HepG2 (cell line): ENCODE measurements at regions not wholly inside any gene's neighbourhood (a gene's known extent, or its start where the extent isn't known, plus 50 kb on each side); places are given as distances from the start of the nearest gene placed in this dataset.
A peak's percentile ranks its signal among the peaks of the same experiment; 100 is the strongest.

ENCODE experiments used
- DNMT3B ChIP-seq: conservative IDR thresholded peaks from 2 replicates; pipeline ENCODE4 v1.6.1; 2016; ENCODE audit warnings: missing biosample characterization, control low read depth
- FIP1L1 ChIP-seq: fragments of 200-400 bp; formaldehyde crosslinking; IDR thresholded peaks from 2 replicates; pipeline ENCODE4 v1.6.1; 2018; ENCODE audit warnings: low read depth, mild to moderate bottlenecking, low read length, moderate library complexity, borderline replicate concordance; ENCODE audit not compliant: insufficient read depth
- HDAC1 ChIP-seq: sonication (generic); formaldehyde crosslinking; IDR thresholded peaks from 2 replicates; pipeline ENCODE4 v1.5.1; 2020; ENCODE audit warnings: mild to moderate bottlenecking, missing genetic modification reagents
- HMGA1 ChIP-seq: sonication (generic); formaldehyde crosslinking; conservative IDR thresholded peaks from 2 replicates; pipeline ENCODE4 v1.4.0; 2020; ENCODE audit warnings: missing genetic modification reagents
- HOXA9 ChIP-seq: sonication (generic); formaldehyde crosslinking; IDR thresholded peaks from 2 replicates; pipeline ENCODE4 v1.8.1; 2022; ENCODE audit warnings: missing genetic modification reagents, mild to moderate bottlenecking, moderate library complexity, borderline replicate concordance
- KDM5B ChIP-seq: sonication (generic); formaldehyde crosslinking; IDR thresholded peaks from 2 replicates; pipeline ENCODE4 v1.4.0; 2020; ENCODE audit warnings: missing genetic modification reagents, mild to moderate bottlenecking, borderline replicate concordance
- NFIC ChIP-seq: IDR thresholded peaks from 2 replicates; pipeline ENCODE4 v1.6.1; 2012; ENCODE audit warnings: mild to moderate bottlenecking, low read length, inconsistent platforms
- SMAD1 ChIP-seq: sonication (generic); formaldehyde crosslinking; IDR thresholded peaks from 2 replicates; pipeline ENCODE4 v1.4.0; 2020; ENCODE audit warnings: missing genetic modification reagents, low read depth, mild to moderate bottlenecking, borderline replicate concordance
- ZBTB1 ChIP-seq: sonication (generic); formaldehyde crosslinking; IDR thresholded peaks from 2 replicates; pipeline ENCODE4 v1.4.0; 2020; ENCODE audit warnings: missing genetic modification reagents, borderline replicate concordance
- ZNF142 ChIP-seq: sonication (generic); formaldehyde crosslinking; IDR thresholded peaks from 2 replicates; pipeline ENCODE4 v1.4.0; 2020; ENCODE audit warnings: missing genetic modification reagents
- ZNF329 ChIP-seq: sonication (generic); formaldehyde crosslinking; IDR thresholded peaks from 2 replicates; pipeline ENCODE4 v1.9.0; 2021; ENCODE audit warnings: low read depth, mild to moderate bottlenecking, missing genetic modification reagents
- ZNF558 ChIP-seq: sonication (generic); formaldehyde crosslinking; IDR thresholded peaks from 2 replicates; pipeline ENCODE4 v1.9.0; 2022; ENCODE audit warnings: mild to moderate bottlenecking, missing genetic modification reagents, borderline replicate concordance
- ZNF576 ChIP-seq: sonication (generic); formaldehyde crosslinking; IDR thresholded peaks from 2 replicates; pipeline ENCODE4 v1.4.0; 2020; ENCODE audit warnings: mild to moderate bottlenecking, missing genetic modification reagents
- ZNF83 ChIP-seq: sonication (generic); formaldehyde crosslinking; IDR thresholded peaks from 2 replicates; pipeline ENCODE4 v1.4.0; 2020; ENCODE audit warnings: missing genetic modification reagents, mild to moderate bottlenecking, borderline replicate concordance
- ZNF891 ChIP-seq: sonication (generic); formaldehyde crosslinking; IDR thresholded peaks from 2 replicates; pipeline ENCODE4 v1.5.0; 2020; ENCODE audit warnings: mild to moderate bottlenecking, missing genetic modification reagents
- TF ChIP-seq, protein P1 (sequence below): sonication (generic); formaldehyde crosslinking; IDR thresholded peaks from 2 replicates; pipeline ENCODE4 v1.8.1; 2023; ENCODE audit warnings: mild to moderate bottlenecking, inconsistent platforms, moderate library complexity, missing genetic modification reagents, borderline replicate concordance
- TF ChIP-seq, protein P2 (sequence below): sonication (generic); formaldehyde crosslinking; IDR thresholded peaks from 2 replicates; pipeline ENCODE4 v1.5.0; 2020; ENCODE audit warnings: missing genetic modification reagents
- TF ChIP-seq, protein P3 (sequence below): IDR thresholded peaks from 2 replicates; pipeline ENCODE4 v1.6.1; 2016; ENCODE audit warnings: missing compliant biosample characterization, missing genetic modification reagents, borderline replicate concordance

- peak; percentile 64 for TF ChIP-seq HDAC1 (CRISPR knock-in tag)
- TF ChIP-seq, protein P1, sequence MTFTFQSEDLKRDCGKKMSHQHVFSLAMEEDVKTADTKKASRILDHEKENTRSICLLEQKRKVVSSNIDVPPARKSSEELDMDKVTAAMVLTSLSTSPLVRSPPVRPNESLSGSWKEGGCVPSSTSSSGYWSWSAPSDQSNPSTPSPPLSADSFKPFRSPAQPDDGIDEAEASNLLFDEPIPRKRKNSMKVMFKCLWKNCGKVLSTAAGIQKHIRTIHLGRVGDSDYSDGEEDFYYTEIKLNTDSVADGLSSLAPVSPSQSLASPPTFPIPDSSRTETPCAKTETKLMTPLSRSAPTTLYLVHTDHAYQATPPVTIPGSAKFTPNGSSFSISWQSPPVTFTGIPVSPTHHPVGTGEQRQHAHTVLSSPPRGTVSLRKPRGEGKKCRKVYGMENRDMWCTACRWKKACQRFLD, result no peak
- no peak for TF ChIP-seq FIP1L1
- TF ChIP-seq HOXA9 (CRISPR knock-in tag), result no peak
- TF ChIP-seq DNMT3B (CRISPR knock-in tag), result no peak
- no peak for TF ChIP-seq ZBTB1 (CRISPR knock-in tag)
- TF ChIP-seq HMGA1 (CRISPR knock-in tag), result no peak
- no peak for TF ChIP-seq KDM5B (CRISPR knock-in tag)
- no peak for TF ChIP-seq NFIC
- TF ChIP-seq ZNF83, result no peak
- TF ChIP-seq, protein P2, sequence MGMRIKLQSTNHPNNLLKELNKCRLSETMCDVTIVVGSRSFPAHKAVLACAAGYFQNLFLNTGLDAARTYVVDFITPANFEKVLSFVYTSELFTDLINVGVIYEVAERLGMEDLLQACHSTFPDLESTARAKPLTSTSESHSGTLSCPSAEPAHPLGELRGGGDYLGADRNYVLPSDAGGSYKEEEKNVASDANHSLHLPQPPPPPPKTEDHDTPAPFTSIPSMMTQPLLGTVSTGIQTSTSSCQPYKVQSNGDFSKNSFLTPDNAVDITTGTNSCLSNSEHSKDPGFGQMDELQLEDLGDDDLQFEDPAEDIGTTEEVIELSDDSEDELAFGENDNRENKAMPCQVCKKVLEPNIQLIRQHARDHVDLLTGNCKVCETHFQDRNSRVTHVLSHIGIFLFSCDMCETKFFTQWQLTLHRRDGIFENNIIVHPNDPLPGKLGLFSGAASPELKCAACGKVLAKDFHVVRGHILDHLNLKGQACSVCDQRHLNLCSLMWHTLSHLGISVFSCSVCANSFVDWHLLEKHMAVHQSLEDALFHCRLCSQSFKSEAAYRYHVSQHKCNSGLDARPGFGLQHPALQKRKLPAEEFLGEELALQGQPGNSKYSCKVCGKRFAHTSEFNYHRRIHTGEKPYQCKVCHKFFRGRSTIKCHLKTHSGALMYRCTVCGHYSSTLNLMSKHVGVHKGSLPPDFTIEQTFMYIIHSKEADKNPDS, result no peak
- 0 out of 2 replicates have a peak, but pooled peaks have one; percentile 36 for TF ChIP-seq SMAD1 (CRISPR knock-in tag)
- TF ChIP-seq ZNF558, result no peak
- no peak for TF ChIP-seq ZNF329
- TF ChIP-seq, protein P3, sequence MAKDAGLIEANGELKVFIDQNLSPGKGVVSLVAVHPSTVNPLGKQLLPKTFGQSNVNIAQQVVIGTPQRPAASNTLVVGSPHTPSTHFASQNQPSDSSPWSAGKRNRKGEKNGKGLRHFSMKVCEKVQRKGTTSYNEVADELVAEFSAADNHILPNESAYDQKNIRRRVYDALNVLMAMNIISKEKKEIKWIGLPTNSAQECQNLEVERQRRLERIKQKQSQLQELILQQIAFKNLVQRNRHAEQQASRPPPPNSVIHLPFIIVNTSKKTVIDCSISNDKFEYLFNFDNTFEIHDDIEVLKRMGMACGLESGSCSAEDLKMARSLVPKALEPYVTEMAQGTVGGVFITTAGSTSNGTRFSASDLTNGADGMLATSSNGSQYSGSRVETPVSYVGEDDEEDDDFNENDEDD, result peak; percentile 31; the same call in 1 of the 2 replicates
- no peak for TF ChIP-seq ZNF576 (CRISPR knock-in tag)
- TF ChIP-seq ZNF142 (CRISPR knock-in tag), result no peak
- no peak for TF ChIP-seq ZNF891 (CRISPR knock-in tag)
These were observed 130.8 kb downstream of the FOXI3 start (continued) for GRCh38 chr2:88321449-88322248.
